ENCODE measurements at regions not wholly inside any gene's neighbourhood (a gene's known extent, or its start where the extent isn't known, plus 50 kb on each side); places are given as distances from the start of the nearest gene placed in this dataset.

GRCh38 chr14:94884616-94885230, 114.8 kb upstream of the GSC start:
- DNase-seq: no peak

DNA sequence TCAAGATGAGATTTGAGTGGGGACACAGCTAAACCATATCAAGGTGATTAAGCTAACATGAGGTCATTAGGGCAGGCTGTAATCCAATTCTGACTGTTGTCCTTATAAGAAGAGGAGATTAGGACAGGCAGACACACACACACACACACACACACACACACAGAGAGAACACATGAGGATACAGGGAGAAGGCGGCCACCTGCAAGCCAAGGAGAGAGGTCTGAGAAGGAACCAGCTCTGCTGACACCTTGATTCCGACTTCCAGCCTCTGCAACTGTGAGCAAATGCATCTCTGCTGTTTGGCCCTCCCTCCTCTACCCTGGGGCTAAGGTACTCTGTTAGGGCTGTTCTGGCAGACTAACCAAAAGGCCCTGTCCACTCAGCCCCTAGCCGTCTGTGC, 112.5 kb upstream of the GSC start:
- DNase-seq: no peak

DNA sequence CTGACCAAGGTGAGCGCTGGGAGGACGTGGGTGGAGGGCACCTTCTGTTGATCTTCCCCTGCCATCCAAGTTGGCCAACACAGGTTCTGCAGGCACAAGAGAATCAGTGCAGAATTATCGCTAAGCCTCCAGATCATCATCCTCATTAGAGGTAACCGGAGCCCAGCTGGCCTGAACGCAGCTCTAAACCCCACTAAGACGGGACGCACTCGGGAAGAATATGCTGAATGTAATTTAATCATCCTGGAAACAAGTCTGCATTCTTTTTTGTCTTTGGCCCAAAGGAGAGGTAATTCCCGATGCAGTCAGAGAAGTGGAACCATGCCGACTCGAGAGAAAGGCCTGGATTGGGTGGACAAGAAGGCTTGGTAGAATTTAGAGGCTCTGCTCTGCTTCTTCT, 111.0 kb upstream of the GSC start:
- no peak for DNase-seq

GRCh38 chr14:94880106-94880505, 110.2 kb upstream of the GSC start:
- DNase-seq: no peak

DNA sequence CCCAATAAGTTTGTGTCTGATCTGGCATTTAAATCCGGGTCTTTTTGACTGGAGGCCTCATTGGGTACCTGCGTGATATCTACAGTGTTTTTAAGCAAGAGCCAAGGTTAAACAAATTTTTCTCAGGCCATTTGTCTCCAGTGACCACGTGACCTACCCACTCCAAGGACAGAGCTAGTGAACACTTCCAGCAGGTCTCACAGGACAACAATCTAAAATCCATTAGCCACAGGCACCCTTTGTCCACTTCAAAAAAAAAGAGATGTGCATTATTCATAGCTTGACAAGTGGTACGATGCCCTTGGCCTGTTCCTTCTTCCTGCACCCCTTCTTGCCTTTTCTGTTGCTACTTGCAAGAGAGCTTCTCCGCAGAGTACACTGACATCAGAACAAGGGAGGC, 109.6 kb upstream of the GSC start:
- no peak for DNase-seq

- DNase-seq: no peak
These were observed 106.4 kb upstream of the GSC start for GRCh38 chr14:94876306-94876705.

DNA sequence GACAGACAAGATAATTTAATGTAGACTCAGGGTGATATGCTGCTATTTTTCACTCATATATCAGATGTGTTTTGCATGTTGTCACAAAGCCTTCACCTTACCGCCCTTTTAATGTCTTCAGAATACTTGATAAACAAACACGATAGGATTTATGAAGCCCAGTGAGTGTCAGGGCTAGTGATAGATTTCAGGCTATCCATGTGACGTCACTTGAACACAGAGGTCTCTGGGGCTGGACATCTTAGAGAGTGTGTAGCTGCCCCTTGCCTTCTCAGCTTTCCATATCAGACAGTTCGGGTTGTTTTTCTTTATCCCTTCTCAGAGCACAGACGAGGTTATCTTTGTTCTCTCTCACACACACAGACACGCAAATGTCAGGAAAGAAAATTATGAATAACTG, 105.3 kb upstream of the GSC start:
- no peak for DNase-seq

DNA sequence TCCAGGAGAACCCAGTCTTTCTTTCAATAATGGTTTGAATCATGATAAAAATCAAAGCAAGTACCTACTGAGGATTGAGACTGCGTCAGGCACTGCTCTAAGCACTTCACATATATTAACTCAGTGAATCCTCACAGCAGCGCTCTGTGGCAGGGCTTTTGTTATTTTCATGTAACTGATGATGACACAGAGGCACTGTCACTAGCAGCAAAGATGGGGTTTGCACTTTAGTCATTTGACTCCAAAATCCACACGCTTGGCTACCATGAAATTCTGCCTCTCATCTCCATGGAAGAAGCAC, 98.8 kb upstream of the GSC start:
- DNase-seq: no peak

DNA sequence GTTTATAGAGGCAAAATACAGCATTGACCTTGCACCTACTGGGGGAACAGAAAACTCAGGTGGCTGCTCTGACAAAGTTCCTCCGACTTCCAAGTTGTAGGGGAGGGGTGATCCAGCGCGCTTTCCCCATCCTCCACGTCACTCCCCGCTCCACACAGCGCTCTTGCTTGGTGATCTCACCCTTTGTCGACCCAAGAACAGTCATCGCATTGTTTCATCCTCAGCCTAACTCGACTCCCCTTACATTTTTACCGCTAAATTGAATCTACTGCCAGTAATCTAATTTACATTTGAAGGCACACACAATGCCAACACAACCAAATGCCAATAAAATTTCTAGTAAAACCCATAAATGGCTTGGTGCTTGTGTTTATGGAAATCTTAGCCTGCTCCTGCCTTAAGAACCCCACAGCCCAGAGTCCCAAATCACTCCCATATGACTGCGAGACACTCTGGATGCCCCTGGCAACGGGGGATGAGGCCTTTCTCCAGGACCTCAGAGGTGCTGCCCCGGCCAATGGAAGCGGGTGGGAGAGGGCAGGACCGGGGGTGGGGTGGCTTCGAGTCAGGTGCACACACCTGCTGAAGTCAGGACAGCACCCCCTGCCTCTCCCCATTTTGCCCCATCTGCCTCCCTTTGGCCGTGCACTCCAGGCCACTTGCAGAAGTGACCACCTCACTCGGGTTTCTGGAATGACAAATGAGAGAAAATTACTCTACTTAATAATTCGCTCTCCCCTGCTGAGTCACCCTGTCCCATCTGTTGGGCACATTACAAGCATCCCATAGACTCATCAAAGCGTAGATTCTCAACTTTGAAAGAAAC, 98.2 kb upstream of the GSC start:
- DNase-seq: no peak

GRCh38 chr14:94867209-94867608, 97.3 kb upstream of the GSC start:
- DNase-seq: no peak

GRCh38 chr14:94864387-94865195, 94.7 kb upstream of the GSC start:
- no peak for DNase-seq

- no peak for DNase-seq
These were observed 93.5 kb upstream of the GSC start for GRCh38 chr14:94863366-94863765.

GRCh38 chr14:94857950-94858349, 88.0 kb upstream of the GSC start:
- DNase-seq: no peak

- no peak for DNase-seq
These were observed 84.0 kb upstream of the GSC start for GRCh38 chr14:94853920-94854319.

- DNase-seq: no peak
These were observed 80.6 kb upstream of the GSC start for GRCh38 chr14:94850309-94851211.

- no peak for DNase-seq
These were observed 74.8 kb upstream of the GSC start for GRCh38 chr14:94844593-94845152.

DNA sequence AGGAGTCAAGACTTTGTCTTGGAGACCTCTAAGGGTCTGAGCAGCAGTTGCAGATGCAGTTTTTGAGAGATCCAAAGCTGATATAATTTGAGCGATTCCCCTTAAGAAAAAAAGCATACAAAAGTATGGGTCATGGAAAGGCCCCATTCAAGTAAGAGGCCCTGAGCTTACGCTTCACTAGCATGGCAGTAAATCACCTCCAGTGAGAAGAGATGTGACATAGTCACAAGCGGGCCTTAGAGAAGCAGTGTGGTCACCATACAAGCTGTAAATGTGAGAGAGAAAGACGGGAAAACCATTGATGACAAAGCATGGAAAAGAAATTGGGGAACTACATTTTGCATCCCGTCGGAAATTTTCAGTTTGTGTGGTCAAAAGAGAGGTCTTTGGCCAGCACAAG, 70.6 kb upstream of the GSC start:
- no peak for DNase-seq

DNA sequence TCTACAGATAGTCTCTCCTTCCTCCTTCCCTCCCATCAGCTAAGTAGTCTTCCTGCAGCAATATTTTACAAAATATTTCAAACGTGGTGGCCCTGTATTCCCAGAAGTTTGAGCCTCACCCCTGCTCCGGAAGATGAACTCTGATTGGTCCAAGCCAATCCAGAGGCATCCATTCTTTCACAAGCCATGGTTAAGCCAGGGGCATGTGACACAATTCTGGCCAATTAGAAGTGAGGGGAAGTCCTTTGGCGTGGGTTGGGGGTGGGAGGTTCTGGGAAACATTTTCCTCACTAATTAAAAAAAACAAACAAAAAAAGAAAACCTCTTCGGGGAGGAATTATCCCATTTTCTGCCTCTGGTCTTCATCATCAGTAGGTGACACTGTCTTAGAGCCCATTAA, 69.4 kb upstream of the GSC start:
- no peak for DNase-seq

- no peak for DNase-seq
These were observed 66.9 kb upstream of the GSC start for GRCh38 chr14:94836849-94837248.

GRCh38 chr14:94833633-94834032, 63.7 kb upstream of the GSC start:
- no peak for DNase-seq

GRCh38 chr14:94831085-94831484, 61.2 kb upstream of the GSC start:
- no peak for DNase-seq

GRCh38 chr14:94827711-94828447, 58.0 kb upstream of the GSC start:
- DNase-seq: no peak

Measured in OCI-M1 (cell line).